NCI-H2227 (cell line): ENCODE measurements at regions not wholly inside any gene's neighbourhood (a gene's known extent, or its start where the extent isn't known, plus 50 kb on each side); places are given as distances from the start of the nearest gene placed in this dataset.

Experiments used
- DNase-seq: peaks from one replicate; lab custom pipeline; 2025; ENCODE audit not compliant: unreplicated experiment; lab: John Stamatoyannopoulos, UW

DNA sequence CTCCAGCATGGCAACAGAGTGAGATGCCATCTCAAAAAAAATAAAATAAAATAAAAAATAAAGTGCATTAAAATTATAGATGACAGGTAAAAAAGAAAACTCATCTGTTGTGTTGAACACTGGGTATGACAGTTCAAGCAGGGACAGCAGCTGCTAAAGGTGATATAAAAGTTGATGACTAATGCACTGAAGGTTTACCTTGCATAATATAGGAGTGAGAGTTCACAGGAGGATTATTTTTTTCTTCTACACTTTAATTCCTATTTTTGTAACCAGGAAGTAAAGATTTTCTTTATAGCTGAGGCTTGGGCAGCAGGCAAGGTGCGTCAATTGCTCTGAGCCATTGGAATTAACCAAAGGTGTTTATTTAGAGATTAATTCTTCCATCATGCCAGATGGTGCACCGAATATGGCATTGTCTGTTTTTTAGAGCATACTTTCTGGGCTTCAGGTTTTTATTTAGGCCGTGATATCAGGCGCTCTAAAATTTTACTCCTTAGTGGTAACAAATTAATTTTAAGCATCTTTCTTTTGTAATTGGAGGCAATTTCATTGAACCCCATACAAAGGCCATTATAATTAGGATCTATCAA lies 337.0 kb upstream of the SLC10A2 start:
- no peak for DNase-seq

DNA sequence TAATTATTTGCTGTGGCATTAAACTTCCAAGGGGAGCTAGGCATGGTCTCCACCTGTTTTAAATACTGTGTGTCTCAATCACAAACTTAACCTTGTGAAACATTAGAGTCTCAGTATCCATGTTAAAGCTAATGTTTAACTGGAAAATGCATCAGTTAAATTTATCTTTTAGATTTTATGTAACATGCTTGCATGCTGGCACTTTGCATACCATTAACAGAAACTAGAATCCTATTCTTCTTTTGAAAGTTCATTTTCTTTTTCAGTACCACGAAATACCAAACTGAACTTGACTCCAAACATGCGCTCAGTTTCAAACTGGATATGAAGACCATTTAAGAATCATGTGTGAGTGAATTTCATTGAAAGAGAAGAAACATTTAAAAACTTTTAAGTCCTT lies 328.9 kb upstream of the SLC10A2 start:
- no peak for DNase-seq

DNA sequence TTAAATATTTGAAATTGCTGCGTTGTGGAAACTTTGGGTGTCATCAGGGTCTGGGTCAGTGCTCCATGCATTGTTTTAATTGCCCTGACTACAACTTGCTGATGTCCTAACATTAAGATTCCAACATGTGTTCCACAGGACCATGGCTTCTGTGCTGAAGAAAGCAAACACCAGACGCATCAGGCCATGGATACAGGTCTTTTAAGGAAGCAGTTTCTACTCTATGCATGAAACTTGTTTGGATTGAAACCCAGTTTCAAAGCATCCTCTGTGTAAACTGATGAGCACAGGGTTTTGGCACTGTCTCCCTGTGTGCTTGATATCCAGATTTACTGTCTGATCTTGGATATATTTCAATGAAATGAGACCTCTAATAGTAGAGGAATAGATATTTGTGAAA lies 328.4 kb upstream of the SLC10A2 start:
- no peak for DNase-seq

DNA sequence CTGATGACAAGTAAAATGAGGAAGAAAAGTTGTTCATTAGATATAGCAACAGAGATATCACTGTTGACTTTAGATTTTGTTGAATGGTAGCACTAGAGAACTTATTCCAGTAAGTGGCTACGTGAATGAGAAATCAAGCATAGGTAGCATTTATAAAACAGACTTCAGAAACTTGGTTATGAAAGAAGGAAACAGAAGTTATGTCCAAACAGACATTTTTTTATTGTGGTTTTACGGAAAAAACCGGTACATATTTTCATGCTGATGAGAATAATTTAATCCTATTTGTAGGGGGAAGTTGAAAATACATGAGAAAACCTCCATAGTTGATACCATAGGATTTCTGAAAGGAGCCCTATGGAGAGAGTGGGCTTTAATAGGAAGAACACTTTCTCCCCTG lies 325.7 kb upstream of the SLC10A2 start:
- no peak for DNase-seq

DNA sequence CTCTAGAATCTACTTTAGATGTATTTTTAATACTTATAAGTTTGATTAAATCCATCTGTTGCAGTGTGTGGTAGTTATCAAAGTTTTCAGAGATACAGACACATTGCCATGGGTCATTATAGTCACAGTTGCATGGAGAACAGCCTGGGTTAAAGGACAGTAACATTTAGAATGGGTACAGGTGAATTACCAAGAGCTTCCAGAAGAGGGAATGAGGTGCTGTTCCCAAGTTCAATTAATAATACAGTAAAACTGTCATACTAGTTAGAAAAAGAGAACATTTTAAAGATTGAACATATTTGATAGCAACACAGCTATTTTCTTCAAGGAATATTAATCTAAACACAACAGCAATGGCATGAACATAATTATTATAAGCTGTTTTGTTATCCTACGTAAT lies 322.6 kb upstream of the SLC10A2 start:
- DNase-seq, result no peak

DNA sequence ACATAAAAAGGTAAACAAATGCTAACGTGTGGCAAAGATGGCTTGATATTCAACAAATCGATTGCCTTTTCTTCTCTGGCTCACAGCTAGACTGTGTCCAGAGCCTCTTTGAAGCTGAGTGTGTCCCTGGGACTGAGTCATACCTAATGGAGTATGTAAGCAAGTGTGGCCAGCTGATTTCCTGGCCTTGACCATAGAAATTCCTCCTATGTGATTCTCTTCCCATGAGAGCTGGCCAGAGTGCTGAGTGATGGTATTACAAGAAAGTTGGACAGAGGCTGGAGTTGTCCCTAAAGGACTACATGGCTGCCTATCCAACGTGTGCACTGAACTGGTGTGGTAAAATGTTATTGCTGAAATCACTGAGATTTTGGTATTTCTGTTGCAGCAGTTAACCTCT lies 320.1 kb upstream of the SLC10A2 start:
- DNase-seq, result no peak

DNA sequence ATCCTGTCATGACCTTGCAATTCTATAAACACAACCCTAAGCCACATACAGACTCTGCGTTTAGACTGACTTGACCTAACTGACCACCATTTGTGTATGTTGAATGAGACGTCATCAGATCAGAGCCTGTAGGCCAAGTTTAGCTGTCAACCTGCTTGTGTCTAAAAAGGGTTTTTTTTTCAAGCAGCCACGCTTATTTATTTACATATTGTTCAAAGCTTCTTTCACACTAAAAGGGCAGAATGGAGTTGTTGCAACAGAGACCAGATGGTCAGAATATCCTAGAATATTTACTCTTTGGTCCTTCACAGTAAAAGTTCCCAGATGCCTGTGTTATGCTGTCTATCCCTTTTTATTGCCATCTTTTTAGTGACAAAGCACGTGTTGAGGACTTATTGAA lies 307.7 kb upstream of the SLC10A2 start:
- DNase-seq, result no peak

DNA sequence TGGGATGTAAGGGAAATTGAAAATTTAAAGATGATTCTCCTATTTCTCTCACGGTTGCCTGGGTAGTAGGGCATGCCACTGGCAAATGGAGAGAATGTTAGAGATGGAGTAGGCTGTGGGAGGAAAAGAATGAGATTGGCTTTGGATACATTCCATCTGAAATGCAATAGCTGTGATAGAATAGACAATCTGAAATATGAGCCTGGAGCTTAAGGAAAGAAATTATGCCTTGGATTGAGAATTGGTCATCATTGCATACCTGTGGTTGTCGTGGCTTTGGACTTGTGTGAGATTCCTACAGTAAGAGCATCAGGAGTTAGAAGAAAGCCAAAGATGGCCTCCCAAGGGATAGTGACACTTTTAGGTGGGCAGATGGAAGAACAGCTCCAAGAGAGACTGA lies 305.1 kb upstream of the SLC10A2 start:
- DNase-seq, result no peak

DNA sequence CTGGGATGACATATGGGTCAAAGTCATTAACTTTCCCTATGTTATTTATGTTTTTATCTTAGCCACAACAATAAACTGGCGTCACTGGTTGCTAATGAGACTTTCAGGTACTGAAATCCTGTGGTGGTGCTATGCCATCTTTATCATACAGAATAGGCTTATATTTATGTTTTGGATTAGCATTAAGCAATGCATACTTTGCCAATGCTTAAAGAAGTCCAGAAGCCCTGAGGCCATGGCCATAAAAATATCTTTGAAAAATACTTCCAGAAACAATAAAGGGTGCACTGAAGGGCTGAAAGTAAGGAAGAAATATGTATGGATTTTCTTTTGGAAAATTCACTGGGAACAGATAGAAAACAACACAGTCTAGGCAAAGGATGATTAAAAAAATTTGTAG lies 304.6 kb upstream of the SLC10A2 start:
- no peak for DNase-seq

DNA sequence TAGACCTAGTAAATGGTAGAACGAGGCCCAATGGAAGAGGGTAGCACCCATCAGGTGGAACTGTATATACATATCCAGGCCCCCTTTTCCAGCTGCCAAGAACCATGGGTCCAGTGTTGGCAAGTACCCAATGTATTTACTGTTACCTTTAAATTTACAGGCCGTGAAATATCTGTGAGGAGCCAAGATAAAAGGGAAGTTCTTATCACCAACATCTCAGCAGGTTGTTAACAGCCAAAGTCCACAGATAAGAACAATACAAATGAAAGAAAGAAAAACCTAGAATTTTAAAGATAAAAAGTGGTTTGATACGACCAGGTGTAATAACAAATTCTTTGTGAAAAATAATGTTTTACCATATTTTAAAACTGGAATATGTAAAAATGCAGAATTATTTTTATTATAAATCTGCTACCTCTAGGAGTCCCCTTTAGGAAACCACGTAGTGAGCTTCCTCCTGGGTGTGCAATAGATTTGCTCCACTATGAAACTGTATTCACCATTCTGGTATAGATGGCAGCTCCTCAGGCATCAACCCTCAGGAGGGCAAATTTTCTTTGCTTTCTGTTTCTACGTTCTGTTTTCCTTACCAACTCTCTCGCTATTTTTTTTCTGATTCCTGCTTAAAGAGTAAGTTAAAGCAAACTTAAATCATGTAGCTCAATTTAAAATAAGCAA lies 292.2 kb upstream of the SLC10A2 start:
- no peak for DNase-seq

DNA sequence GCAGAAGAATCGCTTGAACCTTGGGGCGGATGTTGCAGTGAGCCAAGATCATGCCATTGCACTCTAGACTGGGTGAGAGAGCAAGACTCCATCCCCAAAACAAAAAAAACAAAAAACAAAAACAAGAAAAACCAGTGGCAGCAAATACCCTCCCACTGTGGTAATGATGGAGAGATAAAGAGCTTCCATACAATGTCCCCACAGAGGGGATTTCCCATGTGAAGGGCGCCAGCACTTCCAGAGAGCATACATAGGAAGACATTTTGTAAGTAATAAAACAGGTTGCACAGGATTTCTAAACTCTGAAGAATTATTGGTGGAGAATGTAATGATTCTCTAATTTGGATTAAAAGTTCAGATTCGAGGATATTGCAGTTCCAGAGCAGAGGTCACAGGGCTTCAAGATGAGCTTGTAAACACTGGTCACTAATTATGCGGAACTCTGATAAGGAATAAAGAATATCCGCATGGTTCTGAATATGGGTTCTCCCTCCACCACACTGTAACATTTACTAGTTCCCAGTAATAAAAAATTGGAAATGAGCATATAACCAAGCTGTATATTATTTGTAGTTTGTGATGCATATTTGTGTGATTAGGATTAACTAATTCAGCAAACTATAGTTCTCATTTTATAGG lies 290.1 kb upstream of the SLC10A2 start:
- no peak for DNase-seq

DNA sequence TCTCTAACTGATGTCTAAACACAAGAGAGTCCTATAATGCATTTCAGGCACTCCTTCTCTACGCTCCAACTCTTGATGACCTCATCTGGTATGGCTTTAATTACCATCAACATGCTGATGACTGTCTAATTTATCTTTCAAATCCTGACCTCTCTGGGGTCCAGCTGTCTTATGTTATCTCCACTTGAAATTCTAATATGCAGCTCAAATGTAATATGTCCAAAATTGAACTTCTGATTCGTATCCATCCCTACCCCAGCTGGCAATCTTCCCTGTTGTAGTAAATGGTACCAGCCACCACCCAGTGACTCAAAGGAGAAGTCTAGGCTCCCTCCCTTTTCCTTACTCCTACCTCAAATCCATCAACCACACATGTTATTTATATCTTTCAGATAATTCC lies 288.0 kb upstream of the SLC10A2 start:
- no peak for DNase-seq

DNA sequence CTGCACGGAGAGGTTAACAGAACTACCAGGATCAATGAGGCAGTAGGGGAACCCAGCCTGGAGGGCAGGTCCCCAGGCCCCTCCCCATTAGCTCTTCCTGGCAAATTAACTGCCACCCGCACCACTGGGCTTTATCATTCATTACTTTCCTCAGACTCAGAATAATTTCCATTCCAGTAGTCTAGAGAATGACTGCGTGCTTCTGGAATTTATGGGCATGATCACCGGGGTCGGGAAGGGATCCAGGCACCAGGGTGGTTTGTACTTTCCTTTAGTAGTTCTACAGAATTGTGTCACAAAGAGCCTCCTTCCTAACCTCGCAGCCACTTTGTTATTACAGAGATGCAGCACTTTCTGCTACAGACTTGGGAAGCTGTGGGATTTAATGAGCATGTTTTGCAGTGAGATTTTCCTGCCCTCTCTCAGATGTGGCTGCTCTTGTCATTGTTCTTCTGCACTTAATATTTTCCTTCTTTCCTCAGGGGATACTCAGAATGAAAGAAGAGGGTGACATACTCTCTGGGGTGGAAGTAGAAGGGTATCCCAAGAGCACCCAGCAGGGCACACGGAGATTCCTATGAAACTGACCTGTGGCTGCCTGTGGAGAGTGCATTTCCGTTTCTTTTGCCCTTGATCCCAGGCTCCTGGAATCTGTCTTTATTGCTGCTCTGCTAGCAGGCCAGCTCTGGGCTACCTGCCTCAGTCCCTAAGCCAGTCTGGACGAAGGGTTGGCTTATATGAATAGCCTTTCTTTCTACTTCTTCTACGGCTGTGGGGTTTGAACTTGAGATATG lies 285.0 kb upstream of the SLC10A2 start:
- DNase-seq, result peak; percentile 4

DNA sequence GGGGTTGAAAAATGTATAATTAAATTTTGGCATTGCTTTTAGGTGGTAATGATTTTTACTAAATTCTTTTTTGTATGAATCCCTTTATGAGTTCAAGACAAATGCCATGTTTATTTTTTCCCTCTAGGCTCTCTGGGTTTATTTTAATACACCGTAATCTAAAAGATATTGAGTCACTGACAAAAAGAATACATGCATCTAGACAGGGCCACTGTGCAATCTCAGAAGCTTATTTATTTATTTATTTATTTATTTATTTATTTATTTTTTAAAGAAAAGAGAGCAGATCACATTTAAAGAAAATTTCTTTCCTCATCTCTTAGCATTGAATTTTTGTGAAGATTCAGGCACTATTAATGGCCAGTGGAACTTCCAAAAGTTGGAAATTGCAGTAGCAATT lies 283.9 kb upstream of the SLC10A2 start:
- DNase-seq, result no peak

DNA sequence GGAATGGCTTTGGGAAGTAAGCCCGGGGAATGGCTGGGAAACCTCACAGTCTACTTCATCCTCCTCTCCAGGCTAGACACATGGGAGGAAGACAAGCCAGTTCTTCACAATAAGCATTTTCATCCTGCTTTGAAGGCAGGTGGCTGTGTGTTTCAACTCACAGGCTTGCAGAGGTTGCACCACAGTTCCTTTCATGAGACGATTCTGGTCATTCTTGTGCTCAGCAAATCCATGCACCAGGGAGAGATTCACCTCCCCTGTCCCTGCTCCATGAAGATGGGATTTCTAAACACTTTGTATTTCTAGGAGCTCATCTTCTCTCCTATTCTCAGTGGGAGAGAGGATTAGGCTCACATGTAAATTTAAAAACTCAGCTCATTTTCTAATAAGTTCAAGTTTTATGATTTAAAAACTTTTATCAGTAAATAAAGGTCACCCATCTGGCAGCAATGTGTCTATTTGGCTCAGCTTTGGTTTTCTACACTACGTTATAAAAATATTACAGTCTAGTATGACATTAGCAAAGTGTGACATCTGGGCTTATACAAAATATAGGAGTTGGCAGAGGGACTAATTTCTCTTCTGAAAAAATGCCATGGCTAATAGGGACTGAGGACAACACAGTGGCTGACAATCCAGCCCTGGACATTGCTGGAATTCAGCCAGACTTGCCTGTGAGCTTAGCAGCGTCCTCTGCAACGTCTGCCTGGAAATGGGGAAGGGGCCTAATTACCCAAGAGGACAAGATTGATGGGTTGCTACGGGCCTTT lies 283.2 kb upstream of the SLC10A2 start:
- DNase-seq, result peak; percentile 4

DNA sequence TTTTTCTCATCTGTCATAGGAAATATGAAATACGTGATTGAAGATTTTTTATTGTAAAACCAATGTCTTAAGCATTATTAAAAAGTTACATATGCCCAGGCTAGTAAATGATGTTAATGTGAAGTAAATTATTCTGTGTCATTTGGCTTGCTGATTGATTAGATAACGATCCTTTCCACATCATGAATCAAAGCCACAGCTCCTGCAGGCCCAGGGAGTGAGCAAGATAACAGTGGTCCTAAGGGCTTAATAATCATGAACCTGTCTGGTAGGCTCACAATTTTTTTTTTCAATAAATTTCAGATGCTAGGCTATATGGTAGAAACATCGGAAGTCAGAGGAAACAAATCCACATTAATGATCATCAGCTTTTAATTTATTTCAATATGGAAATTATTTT lies 269.0 kb upstream of the SLC10A2 start:
- DNase-seq, result no peak

DNA sequence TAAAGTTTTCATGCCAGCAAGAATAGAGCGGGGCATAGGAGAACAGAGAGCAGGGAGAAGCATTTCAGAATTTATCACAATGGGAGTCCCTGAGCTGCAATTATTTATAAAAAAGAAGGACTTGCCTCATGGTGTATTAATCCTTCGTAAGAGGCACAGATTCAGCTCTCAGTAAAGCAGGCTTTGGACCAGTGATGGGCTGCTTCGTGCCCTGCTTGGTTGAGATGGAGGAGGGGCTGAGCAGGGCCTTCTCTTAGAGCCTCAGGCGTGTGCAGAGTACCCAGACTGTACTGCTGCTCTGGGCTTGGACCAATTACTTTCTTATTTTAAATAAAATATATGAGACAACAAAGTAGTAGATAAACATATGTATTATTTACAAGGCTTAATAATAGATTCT lies 265.7 kb upstream of the SLC10A2 start:
- DNase-seq, result no peak

DNA sequence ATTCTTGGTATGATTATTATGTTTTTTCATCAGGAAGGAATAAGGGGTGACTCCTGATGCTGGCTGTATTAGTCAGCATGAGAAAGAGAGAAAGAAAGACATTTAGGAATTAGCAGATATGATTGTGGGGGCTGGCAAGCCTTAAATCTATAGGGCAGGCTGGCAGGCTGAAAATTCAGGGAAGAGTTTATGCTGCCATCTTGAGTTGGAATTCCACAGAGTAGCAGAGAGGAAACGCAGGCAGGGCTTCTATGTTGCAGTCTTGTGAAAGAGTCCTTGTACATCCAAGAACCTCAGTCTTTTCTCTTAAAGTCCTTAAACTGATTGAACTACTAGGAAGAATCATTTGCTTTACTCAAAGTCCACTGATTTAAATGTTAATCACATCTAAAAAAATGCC lies 262.7 kb upstream of the SLC10A2 start:
- no peak for DNase-seq

DNA sequence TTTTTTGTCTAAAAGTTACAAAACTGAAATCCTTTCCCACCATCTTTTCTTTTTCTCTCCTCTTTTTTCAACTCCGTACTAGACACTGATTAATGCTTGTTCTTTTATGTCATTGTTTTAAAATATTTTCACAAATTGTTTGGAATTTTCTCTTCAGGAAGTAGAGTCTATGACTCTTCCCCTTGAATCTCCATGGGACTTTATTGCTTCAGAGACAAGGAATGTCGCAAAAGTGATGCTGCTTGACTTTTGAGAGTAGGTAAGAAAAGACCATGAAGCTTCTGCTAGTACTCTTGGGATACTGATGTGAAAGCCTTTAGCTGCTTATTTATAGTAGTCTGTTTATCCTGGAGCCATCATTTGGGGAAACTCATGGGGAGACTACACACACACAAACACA lies 260.1 kb upstream of the SLC10A2 start:
- DNase-seq, result no peak

DNA sequence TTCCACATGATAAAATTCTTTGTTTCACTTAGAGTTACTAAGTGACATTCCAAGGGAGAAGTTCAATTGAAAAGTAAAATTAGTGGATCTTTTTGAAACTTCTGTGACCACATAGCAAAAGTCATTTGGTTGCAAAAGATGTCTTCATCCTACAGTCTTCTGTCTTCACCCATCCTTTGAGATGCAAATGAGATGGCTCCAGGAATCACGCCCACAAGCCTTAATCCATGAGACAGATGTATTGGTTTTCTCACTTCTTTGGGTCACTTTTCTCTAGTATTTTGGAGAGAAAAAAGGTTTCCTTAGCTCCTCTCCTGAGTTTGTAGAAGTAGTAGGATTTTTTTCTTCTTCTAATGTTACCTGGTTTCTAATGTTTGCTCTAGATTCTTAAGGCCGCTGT lies 259.5 kb upstream of the SLC10A2 start:
- no peak for DNase-seq

DNA sequence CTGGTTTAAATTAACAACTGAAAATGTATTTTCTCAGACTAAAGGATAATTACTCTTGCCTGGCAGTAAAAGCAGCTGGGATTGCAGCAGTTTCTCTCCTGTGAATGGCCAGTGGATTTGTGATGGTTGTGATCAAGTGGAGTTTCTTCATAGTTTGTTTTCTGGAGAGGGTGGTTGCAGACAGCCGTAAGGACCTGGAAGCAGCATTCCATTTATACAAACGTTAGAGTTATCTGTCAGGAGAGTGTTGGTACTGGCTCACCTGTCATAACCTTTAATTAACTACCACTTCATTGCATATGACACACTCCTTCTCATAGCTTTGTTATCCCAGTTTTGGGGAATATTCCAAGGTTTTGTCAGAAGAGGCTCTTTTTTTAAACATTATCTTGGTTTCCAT lies 258.4 kb upstream of the SLC10A2 start:
- no peak for DNase-seq
